HepG2 (cell line): ENCODE measurements at regions not wholly inside any gene's neighbourhood (a gene's known extent, or its start where the extent isn't known, plus 50 kb on each side); places are given as distances from the start of the nearest gene placed in this dataset.

Experiments used
- AHDC1 ChIP-seq: sonication (generic); formaldehyde crosslinking; IDR thresholded peaks from 2 replicates; pipeline ENCODE4 v1.5.1; 2020; ENCODE audit warnings: mild to moderate bottlenecking, missing genetic modification reagents, borderline replicate concordance
- ATF6 ChIP-seq: sonication (generic); formaldehyde crosslinking; conservative IDR thresholded peaks from 2 replicates; pipeline ENCODE4 v1.4.0; 2020; ENCODE audit warnings: missing genetic modification reagents
- FOXK1 ChIP-seq: sonication (generic); formaldehyde crosslinking; IDR thresholded peaks from 2 replicates; pipeline ENCODE4 v1.4.0; 2020; ENCODE audit warnings: low read depth, missing genetic modification reagents, borderline replicate concordance
- HNF1B ChIP-seq: sonication (generic); formaldehyde crosslinking; IDR thresholded peaks from 2 replicates; pipeline ENCODE4 v1.5.1; 2020; ENCODE audit warnings: mild to moderate bottlenecking, moderate library complexity, missing genetic modification reagents
- IKZF4 ChIP-seq: sonication (generic); formaldehyde crosslinking; IDR thresholded peaks from 2 replicates; pipeline ENCODE4 v1.5.1; 2020; ENCODE audit warnings: borderline replicate concordance, mild to moderate bottlenecking, low read depth, missing genetic modification reagents; ENCODE audit errors: not compliant biosample characterization
- MXD1 ChIP-seq: sonication (generic); formaldehyde crosslinking; IDR thresholded peaks from 2 replicates; pipeline ENCODE4 v1.4.0; 2020; ENCODE audit warnings: mild to moderate bottlenecking, missing genetic modification reagents
- SRSF9 ChIP-seq: fragments of 200-400 bp; formaldehyde crosslinking; IDR thresholded peaks from 2 replicates; pipeline ENCODE4 v1.6.1; 2018; ENCODE audit warnings: borderline replicate concordance, mild to moderate bottlenecking, low read depth, low read length; ENCODE audit not compliant: insufficient read depth, poor library complexity, severe bottlenecking
- TCF7L2 ChIP-seq: IDR thresholded peaks from 2 replicates; pipeline ENCODE4 v1.6.1; 2011; ENCODE audit warnings: mild to moderate bottlenecking, low read depth, low read length, moderate library complexity
- TF ChIP-seq, protein P1 (sequence below), 2 experiments: sonication (generic) in 1 of 2; formaldehyde crosslinking in 1 of 2; IDR thresholded peaks; 2 replicates each; pipeline versions ENCODE4 v1.4.0 to v1.6.1; 2018 to 2020; ENCODE audit warnings: missing genetic modification reagents in 2 of 2, borderline replicate concordance in 1 of 2, low read depth in 1 of 2, mild to moderate bottlenecking in 1 of 2, missing biosample characterization in 1 of 2

- TF ChIP-seq AHDC1 (CRISPR knock-in tag) (no peak), TCF7L2 (no peak), IKZF4 (no peak), HNF1B (CRISPR knock-in tag) (no peak), ATF6 (no peak), FOXK1 (CRISPR knock-in tag) (no peak), MXD1 (no peak), SRSF9 (no peak)
- TF ChIP-seq, protein P1, sequence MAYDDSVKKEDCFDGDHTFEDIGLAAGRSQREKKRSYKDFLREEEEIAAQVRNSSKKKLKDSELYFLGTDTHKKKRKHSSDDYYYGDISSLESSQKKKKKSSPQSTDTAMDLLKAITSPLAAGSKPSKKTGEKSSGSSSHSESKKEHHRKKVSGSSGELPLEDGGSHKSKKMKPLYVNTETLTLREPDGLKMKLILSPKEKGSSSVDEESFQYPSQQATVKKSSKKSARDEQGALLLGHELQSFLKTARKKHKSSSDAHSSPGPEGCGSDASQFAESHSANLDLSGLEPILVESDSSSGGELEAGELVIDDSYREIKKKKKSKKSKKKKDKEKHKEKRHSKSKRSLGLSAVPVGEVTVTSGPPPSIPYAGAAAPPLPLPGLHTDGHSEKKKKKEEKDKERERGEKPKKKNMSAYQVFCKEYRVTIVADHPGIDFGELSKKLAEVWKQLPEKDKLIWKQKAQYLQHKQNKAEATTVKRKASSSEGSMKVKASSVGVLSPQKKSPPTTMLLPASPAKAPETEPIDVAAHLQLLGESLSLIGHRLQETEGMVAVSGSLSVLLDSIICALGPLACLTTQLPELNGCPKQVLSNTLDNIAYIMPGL (CRISPR knock-in tag; IDR thresholded peaks at IDR 0.05; ENCODE audit: borderline replicate concordance in 1 of 2, low read depth in 1 of 2): no peak
Measured at GRCh38 chr17:71376933-71377332, 743.9 kb upstream of the SOX9 start (continued).
